Breast epithelium (tissue), 4 donors: ENCODE measurements at regions not wholly inside any gene's neighbourhood (a gene's known extent, or its start where the extent isn't known, plus 50 kb on each side); places are given as distances from the start of the nearest gene placed in this dataset.

Experiments
- DNase-seq, 2 donors: peaks; one replicate each; pipeline ENCODE4 v3.0.0-alpha.2; 2019; ENCODE audit warnings: low spot score in 2 of 2
- H3K27ac ChIP-seq, 2 donors: fragments of 200-600 bp; sonication (generic) in 1 of 2; one replicate each; pipeline ENCODE4 v1.5.1; 2016 to 2019; ENCODE audit warnings: mild to moderate bottlenecking in 1 of 2
- H3K27me3 ChIP-seq, 2 donors: fragments of 200-600 bp; sonication (generic) in 1 of 2; one replicate each; pipeline versions ENCODE4 v1.5.1 to v1.6.0; 2017 to 2019; ENCODE audit warnings: control low read depth in 1 of 2, mild to moderate bottlenecking in 1 of 2
- H3K36me3 ChIP-seq: fragments of 200-600 bp; one replicate; pipeline ENCODE4 v1.5.1; 2019
- H3K4me1 ChIP-seq, 2 donors: fragments of 200-600 bp; sonication (generic); one replicate each; pipeline ENCODE4 v1.5.1; 2016 to 2019; ENCODE audit warnings: control low read depth in 1 of 2
- H3K4me3 ChIP-seq, 3 donors: fragments of 200-600 bp; sonication (generic); 1 replicate in 2 of 3; 2 replicates in 1 of 3; pipeline ENCODE4 v1.5.1; 2016 to 2019; ENCODE audit warnings: mild to moderate bottlenecking in 3 of 3, moderate library complexity in 2 of 3
- H3K9me3 ChIP-seq, 2 donors: fragments of 200-600 bp; sonication (generic) in 1 of 2; one replicate each; pipeline ENCODE4 v1.5.1; 2016 to 2019; ENCODE audit warnings: control low read depth in 1 of 2
- POLR2A ChIP-seq: fragments of 450-650 bp; IDR thresholded peaks from one replicate; pipeline ENCODE4 v1.6.1; 2016; ENCODE audit warnings: antibody characterized with exemption, mild to moderate bottlenecking, moderate library complexity
- POLR2AphosphoS5 ChIP-seq, 3 donors: sonication (generic); formaldehyde crosslinking; IDR thresholded peaks; one replicate each; pipeline ENCODE4 v1.6.1; 2017; ENCODE audit warnings: antibody characterized with exemption in 3 of 3
- intact Hi-C: fragments of 100-400 bp; cut with DNase I; formaldehyde crosslinking; loops from one replicate; pipeline ENCODE4 v1.15.1; 2023; ENCODE audit warnings: low total_unique reads
- TF ChIP-seq, protein P1 (sequence below), 3 donors: fragments of 450-650 bp; IDR thresholded peaks; one replicate each; pipeline ENCODE4 v1.5.1; 2016 to 2017; ENCODE audit warnings: antibody characterized with exemption in 3 of 3, mild to moderate bottlenecking in 3 of 3, moderate library complexity in 3 of 3

DNA sequence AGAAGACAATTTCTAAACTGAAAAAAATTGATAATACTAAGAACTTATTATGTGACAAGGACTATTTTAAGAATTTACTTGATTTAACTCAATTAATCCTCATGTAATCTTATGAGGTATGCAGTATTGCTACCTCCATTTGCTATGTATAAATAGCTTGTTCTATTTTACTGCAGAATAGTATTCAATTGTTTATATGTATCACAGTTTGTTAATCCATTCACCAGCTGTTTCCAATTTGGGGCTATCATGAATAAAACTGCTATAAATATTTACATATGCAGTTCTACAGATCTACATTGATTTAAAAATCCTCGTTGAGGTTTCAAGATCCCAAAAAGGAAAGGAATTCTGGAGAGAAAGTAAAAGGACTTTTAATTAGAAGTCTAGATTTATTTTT is 54.8 kb upstream of the DOCK10 start:
- intact Hi-C loops = no loop called here
- H3K27me3 ChIP-seq = no peaks in the 10 kb centered on the region
- no peak overlapping the region for H3K4me3 ChIP-seq
- no peaks in the 10 kb centered on the region for H3K4me1 ChIP-seq
- no peaks in the 10 kb centered on the region for H3K36me3 ChIP-seq
- no peaks in the 10 kb centered on the region for H3K9me3 ChIP-seq
- no peak for DNase-seq
- H3K27ac ChIP-seq = no peak overlapping the region
- TF ChIP-seq POLR2AphosphoS5 (IDR thresholded peaks at IDR 0.05) = no peak
- TF ChIP-seq, protein P1, sequence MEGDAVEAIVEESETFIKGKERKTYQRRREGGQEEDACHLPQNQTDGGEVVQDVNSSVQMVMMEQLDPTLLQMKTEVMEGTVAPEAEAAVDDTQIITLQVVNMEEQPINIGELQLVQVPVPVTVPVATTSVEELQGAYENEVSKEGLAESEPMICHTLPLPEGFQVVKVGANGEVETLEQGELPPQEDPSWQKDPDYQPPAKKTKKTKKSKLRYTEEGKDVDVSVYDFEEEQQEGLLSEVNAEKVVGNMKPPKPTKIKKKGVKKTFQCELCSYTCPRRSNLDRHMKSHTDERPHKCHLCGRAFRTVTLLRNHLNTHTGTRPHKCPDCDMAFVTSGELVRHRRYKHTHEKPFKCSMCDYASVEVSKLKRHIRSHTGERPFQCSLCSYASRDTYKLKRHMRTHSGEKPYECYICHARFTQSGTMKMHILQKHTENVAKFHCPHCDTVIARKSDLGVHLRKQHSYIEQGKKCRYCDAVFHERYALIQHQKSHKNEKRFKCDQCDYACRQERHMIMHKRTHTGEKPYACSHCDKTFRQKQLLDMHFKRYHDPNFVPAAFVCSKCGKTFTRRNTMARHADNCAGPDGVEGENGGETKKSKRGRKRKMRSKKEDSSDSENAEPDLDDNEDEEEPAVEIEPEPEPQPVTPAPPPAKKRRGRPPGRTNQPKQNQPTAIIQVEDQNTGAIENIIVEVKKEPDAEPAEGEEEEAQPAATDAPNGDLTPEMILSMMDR (IDR thresholded peaks at IDR 0.05) = no peak
- TF ChIP-seq POLR2A = no peak
